Loucy (cell line): ENCODE measurements at regions not wholly inside any gene's neighbourhood (a gene's known extent, or its start where the extent isn't known, plus 50 kb on each side); places are given as distances from the start of the nearest gene placed in this dataset.
"Not testable (repeated sequence)": the region's sequence is repeated elsewhere in the genome, so short reads cannot be mapped to it uniquely, and the experiment has no call there.

Source experiments
- H2AFZ ChIP-seq: fragments of 200-600 bp; sonication (generic); 2 replicates; pipeline ENCODE4 v1.6.0; 2016; ENCODE audit warnings: antibody characterized with exemption, mild to moderate bottlenecking, low read length, moderate library complexity
- H3F3A ChIP-seq: fragments of 200-600 bp; 2 replicates; pipeline ENCODE4 v1.6.0; 2016; ENCODE audit warnings: antibody characterized with exemption, low read depth, mild to moderate bottlenecking
- H3K27me3 ChIP-seq: fragments of 200-600 bp; sonication (generic); 2 replicates; pipeline ENCODE4 v1.6.1; 2014; ENCODE audit warnings: low read length, mild to moderate bottlenecking; ENCODE audit not compliant: insufficient read depth, poor library complexity, severe bottlenecking
- H3K36me3 ChIP-seq: fragments of 200-600 bp; sonication (generic); 2 replicates; pipeline ENCODE4 v1.6.1; 2016; ENCODE audit warnings: low read length; ENCODE audit not compliant: insufficient read depth
- H3K4me1 ChIP-seq: fragments of 200-600 bp; sonication (generic); 2 replicates; pipeline ENCODE4 v1.5.1; 2014; ENCODE audit warnings: low read length, mild to moderate bottlenecking; ENCODE audit not compliant: insufficient read depth, poor library complexity, severe bottlenecking
- H3K4me2 ChIP-seq: fragments of 200-600 bp; sonication (generic); 2 replicates; pipeline ENCODE4 v1.6.0; 2014; ENCODE audit warnings: antibody characterized with exemption, low read length, low read depth, mild to moderate bottlenecking; ENCODE audit not compliant: poor library complexity, severe bottlenecking
- H3K4me3 ChIP-seq: fragments of 200-600 bp; sonication (generic); 2 replicates; pipeline ENCODE4 v1.5.1; 2014; ENCODE audit warnings: low read length, mild to moderate bottlenecking, mixed read lengths; ENCODE audit not compliant: poor library complexity, severe bottlenecking
- H3K79me2 ChIP-seq: fragments of 200-600 bp; sonication (generic); 2 replicates; pipeline ENCODE4 v1.6.1; 2014; ENCODE audit warnings: low read length; ENCODE audit not compliant: insufficient read depth
- H3K9ac ChIP-seq: fragments of 200-600 bp; sonication (generic); 2 replicates; pipeline ENCODE4 v1.6.0; 2014; ENCODE audit warnings: mild to moderate bottlenecking, low read depth, low read length, moderate library complexity; ENCODE audit not compliant: poor library complexity, severe bottlenecking
- H3K9me2 ChIP-seq: fragments of 200-600 bp; sonication (generic); replicated peaks from 2 replicates; pipeline ENCODE4 v1.6.1; 2016; ENCODE audit warnings: low read depth, low read length, mixed read lengths
- H3K9me3 ChIP-seq: fragments of 200-600 bp; sonication (generic); 2 replicates; pipeline ENCODE4 v1.6.1; 2014; ENCODE audit warnings: mild to moderate bottlenecking, antibody characterized with exemption, low read length, low read depth; ENCODE audit not compliant: insufficient read depth
- H4K20me1 ChIP-seq: fragments of 200-600 bp; sonication (generic); 2 replicates; pipeline ENCODE4 v1.6.0; 2014; ENCODE audit warnings: antibody characterized with exemption, low read length, mild to moderate bottlenecking; ENCODE audit not compliant: insufficient read depth, poor library complexity, severe bottlenecking

DNA sequence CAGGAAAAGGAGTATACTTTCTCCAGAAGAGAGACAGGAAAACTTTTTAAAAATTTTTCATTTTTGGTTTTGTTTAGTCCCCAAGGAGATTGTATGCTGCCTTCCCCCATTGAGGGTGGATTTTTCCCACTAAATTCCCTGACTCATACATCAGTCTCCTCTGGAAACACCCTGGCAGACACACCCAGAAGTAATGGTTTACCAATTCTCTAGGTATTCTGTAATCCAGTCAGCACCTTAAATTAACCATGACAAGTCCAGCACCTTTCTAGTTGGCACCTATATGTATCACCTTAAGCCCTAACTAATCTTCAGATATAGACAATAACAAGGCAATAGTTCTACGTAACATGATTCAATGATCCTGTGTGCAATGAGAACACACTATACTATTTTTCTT, 165.9 kb upstream of the NPAP1 start:
- not testable (repeated sequence) for H4K20me1 ChIP-seq, H3K4me1 ChIP-seq, H3K4me3 ChIP-seq, H3K9me2 ChIP-seq, H3K79me2 ChIP-seq, H3K4me2 ChIP-seq, H3K9ac ChIP-seq, H2AFZ ChIP-seq, H3F3A ChIP-seq, H3K9me3 ChIP-seq, H3K27me3 ChIP-seq, H3K36me3 ChIP-seq

- not testable (repeated sequence) for H3K4me1 ChIP-seq, H2AFZ ChIP-seq, H3K4me3 ChIP-seq, H3K4me2 ChIP-seq, H3F3A ChIP-seq, H3K79me2 ChIP-seq, H3K9me2 ChIP-seq, H3K27me3 ChIP-seq, H4K20me1 ChIP-seq, H3K9me3 ChIP-seq, H3K36me3 ChIP-seq, H3K9ac ChIP-seq
Observed at GRCh38 chr15:24511598-24511997, 164.0 kb upstream of the NPAP1 start.

GRCh38 chr15:24518772-24519171, 156.8 kb upstream of the NPAP1 start:
- not testable (repeated sequence) for H3K27me3 ChIP-seq, H3K9ac ChIP-seq, H3K4me1 ChIP-seq, H3K36me3 ChIP-seq, H2AFZ ChIP-seq, H3K9me2 ChIP-seq, H3K79me2 ChIP-seq, H3K4me3 ChIP-seq, H3K9me3 ChIP-seq, H3F3A ChIP-seq, H3K4me2 ChIP-seq, H4K20me1 ChIP-seq

DNA sequence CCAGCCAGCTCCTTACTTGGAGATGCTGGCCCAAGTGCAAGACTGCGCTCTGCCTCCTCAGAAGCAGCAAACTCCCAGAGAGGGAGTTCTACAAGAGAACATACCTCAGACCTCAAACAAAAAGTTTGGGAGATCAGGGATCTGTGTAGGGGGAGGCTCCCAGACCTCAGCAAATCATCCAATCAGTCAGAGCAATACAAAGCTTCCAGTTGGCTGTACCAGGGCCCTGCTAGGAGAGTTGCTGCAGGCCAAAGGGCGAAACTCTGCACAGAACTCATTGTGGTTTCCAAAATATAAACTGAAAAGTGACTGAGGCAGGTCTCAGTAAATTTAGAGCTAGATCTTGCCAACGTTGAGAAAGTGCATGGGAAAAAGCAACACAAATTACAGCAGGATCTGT, 144.3 kb upstream of the NPAP1 start:
- H3K79me2 ChIP-seq, H3K4me2 ChIP-seq, H3K4me3 ChIP-seq, H3K36me3 ChIP-seq, H3F3A ChIP-seq, H3K9ac ChIP-seq, H2AFZ ChIP-seq, H3K9me3 ChIP-seq, H4K20me1 ChIP-seq, H3K4me1 ChIP-seq, H3K9me2 ChIP-seq, H3K27me3 ChIP-seq: not testable (repeated sequence)

DNA sequence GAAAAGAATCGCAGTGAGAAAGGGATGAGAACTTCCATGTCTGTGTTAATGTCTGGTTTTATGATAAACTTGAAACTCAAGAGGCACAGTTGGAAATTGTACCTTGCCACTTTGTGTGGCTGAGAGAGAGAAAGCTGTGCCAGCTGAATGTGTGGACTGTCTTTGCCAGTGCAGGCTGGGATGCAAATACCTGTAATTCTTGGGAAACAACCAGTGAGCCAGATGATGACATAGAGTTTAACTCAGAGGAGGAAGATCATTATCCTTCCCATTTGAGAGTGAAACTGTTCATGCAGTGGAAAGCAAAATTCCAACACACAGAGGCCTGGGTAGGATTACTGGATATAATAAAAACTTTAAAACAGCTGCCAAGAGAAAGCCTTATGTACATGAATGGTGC, 141.5 kb upstream of the NPAP1 start:
- H3K79me2 ChIP-seq, H3K27me3 ChIP-seq, H3K4me2 ChIP-seq, H2AFZ ChIP-seq, H3K4me3 ChIP-seq, H3K36me3 ChIP-seq, H3K4me1 ChIP-seq, H4K20me1 ChIP-seq, H3K9me2 ChIP-seq, H3F3A ChIP-seq, H3K9ac ChIP-seq, H3K9me3 ChIP-seq: not testable (repeated sequence)

GRCh38 chr15:24557281-24557680, 118.3 kb upstream of the NPAP1 start:
- not testable (repeated sequence) for H3K9me2 ChIP-seq, H3K79me2 ChIP-seq, H3F3A ChIP-seq, H3K9ac ChIP-seq, H3K4me1 ChIP-seq, H3K4me2 ChIP-seq, H4K20me1 ChIP-seq, H3K9me3 ChIP-seq, H3K36me3 ChIP-seq, H3K4me3 ChIP-seq, H2AFZ ChIP-seq, H3K27me3 ChIP-seq
